ENCODE measurements at regions not wholly inside any gene's neighbourhood (a gene's known extent, or its start where the extent isn't known, plus 50 kb on each side); places are given as distances from the start of the nearest gene placed in this dataset.

DNA sequence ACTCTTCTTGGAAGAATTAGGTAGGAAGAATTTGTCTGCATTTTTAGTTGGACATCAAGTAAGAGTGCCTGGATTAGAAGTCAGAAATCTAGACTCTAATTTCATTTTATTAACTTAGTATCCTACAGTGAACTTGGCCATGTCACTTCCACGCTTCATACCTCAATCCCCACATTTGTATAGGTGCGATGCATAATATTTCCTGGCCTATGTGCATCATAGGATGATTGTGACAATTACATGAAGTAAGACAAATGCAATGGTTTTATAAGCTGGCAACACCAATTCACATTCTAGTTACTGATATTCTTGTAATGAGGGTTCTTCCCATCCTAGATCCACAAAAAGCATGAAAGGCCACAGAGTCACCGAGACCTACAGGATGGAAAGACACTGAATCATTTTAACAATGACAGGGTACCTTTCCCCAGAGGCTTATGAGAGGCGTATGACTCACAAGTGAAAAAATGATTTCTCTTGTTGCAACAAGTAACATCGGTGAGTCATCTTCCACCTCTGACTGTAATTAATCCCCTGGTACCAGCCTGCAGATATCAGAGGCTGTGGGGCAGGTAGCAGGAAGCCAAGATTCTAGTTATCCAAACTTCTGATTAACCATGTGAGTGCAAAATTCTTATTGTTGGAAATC is 56.0 kb upstream of the OR5AK2 start:
- DNase-seq (ENCODE audit: low spot score) = no peak

DNA sequence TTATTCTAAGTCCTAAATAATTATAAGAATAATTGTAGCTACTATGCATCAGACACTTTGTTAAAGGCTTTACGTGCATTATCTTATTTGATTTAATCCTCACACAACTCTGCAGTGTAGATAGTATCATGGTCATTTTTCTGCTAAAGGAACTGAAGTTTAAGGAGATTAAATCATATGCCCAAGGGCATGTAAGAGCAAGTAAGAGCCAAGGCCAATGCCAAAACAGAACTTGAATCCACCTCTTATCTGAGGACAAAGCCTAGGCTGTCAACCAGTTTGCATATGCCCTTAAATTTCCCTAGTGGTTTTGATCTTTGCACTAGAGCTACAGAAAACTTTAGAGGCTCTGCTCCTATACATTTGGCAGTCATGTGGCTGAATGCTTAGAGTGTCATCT is 65.6 kb upstream of the OR5AK2 start:
- no peak for DNase-seq (ENCODE audit: low spot score)

DNA sequence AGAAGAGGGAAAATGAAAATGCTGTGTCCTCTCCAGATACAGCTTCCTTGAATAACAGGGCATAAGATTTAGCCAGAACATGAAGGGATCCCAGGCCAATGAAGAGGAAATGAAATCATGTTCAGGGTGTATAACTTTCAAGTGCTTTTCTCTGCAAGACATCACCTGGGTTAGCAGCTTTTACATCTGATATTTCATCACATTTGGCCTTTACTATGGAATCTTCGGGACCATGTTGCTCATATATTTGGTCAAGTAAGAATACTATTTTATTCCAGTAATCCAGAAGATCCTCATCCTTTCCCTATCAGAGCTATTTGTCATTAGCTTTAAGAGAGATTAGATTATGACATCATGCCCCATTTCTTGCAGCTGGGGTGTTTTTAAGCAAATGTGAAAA is 66.3 kb upstream of the OR5AK2 start:
- DNase-seq (ENCODE audit: low spot score) = no peak

DNA sequence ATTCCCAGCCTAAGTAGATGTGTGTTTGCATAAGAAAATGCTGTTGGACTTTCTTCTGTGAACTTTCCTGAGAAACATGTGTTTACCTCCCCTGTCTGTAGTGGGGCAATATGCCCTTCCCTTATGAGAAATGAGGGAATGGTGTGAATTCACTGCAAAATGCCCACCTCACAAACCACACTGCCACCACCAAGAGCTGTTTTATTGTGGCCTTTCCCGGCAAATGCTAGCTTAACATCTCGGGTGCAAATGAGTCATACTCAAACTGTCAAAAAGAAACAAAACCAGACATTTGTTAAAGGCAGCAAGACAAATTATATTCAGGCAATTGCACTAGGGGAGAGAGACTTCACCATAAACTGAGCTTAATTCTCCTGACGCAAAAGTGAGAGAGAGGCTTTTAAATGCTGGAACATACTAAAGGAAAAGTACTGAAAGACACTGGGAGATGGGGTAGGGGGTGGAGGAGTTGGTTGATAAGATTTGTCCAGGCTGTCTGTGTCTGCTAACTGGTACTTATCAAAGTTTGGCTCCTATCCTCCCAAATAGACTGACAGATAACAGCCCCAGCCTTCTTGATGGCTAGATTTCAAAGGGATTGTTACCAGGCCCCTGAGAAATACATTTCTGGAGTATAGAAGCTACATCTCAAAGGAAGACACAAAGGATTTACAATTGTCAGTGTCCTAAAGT is 70.9 kb upstream of the OR5AK2 start:
- DNase-seq (ENCODE audit: low spot score) = no peak

DNA sequence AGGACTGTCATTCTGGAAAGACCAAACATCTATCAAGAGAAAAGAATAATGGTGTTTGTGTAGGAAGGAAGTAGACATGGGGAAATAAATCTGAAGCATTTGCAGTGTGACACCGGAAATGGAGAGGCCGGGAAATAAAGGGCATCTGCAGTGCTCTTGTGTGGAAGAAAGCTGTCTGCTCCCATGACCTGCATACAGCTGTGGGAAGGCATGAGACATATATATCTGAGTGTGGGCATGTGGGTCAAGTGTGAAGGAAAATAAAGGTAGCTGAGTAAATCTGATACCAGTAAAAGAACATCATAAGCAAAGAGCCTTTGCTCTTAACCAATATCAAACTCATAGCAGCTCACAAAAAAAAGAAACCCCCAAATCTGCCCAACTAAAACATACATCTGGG is 72.1 kb upstream of the OR5AK2 start:
- DNase-seq (ENCODE audit: low spot score) = no peak

DNA sequence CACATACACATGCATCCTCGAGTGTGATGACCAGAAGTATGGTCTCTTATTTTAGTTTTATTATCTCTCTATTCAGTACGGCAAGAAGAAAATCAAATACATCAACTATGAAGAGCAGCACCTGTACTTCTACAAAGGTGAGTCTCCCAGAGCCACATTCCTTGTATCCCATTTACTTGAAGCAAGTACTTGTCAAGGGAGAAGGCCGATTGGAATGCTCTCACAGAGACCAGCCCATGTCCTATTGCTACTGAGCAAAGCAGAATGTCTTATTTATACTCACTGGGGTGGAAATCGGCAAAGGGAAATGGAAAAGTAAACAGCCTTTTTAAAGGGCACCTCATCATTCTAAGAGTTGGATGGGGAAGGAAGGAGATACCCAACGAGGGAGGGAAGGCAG is 72.6 kb upstream of the OR5AK2 start:
- DNase-seq (ENCODE audit: low spot score) = no peak

DNA sequence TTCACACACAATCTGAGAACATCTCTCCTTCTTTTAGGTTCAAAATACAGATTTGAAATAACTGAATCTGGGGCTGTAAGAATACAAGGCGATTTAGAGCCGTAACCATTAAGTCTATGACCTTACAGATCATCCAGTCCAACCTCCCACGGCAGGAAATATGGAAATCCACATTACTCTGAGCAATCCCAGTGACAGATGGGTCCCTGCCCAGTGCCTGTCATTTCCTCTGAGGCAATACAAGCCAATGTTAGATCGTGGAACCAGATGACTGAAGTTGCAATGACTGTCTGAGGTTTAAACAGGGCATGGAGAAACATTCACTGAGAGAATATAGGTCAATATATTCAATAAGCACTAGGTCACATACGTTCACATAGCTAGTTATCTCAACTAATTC is 77.4 kb upstream of the OR5AK2 start:
- no peak for DNase-seq (ENCODE audit: low spot score)

DNA sequence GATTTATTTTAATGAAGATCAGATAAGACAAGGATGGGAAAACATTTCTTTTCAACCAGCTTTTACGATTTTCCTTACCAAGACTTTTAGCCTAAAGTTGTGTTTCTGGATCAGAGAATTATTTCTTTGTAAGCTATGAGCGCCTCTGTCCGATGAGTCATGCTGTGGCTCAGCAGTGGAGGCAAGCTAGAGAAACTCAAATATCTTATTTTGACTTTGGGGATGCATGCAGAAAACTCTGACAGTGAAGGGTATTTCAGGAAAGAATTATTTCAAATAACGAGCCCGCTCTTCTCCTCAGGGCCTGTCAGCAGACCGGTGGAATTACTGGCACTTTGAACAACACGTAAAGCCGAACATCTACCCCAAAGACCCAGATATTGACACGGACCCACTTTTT is 77.9 kb upstream of the OR5AK2 start:
- DNase-seq (ENCODE audit: low spot score) = no peak

DNA sequence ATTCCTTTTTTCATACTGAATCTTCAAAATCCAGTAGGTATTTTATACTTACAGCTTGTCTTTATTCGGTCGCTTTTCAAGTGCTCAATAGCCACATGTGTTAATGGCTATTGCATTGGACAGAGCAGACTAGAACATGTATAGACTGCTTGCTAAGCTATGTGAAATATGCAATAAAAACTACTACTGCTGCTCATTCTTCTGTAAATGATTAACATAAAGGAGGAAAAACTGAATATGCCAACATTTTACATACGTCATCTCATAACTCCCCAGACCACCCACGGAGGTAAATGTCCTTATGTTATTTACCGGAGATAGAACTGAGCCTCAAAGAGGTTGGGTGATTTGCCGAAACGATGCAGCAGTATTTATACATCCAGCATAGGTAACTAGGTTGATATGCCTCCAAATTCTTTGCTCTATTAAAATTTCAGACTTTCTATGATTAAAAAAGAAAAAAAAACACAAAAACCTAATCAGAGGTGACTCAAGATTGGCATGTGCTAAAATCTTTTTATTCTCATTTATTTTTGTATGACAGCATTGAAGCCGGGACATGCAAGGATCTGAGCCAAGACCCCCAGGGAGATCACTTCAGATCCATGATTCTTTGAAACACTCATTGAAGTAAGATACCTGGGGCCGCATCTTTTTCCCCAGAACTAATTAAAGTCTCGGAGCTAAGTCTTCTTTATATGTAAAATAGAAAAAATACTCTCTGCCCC is 78.5 kb upstream of the OR5AK2 start:
- DNase-seq (ENCODE audit: low spot score) = no peak

DNA sequence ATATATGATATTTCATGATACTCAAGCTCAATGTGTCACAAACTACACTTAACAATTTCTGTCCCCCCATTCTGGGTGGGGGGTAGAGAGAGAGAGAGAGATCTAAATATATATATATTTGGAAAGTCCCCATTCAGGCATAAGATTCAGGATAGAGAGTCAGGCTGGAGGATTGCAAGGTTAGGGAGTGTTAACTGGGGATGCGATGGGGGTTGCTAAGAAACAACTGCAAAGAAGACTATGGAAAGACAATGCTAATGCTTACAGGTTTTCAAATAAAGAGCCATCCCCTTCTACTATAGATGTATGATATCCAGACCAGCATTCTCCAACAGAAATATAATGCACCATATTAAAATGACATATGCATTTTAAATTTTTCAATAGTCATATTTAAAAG is 79.2 kb upstream of the OR5AK2 start:
- no peak for DNase-seq (ENCODE audit: low spot score)

DNA sequence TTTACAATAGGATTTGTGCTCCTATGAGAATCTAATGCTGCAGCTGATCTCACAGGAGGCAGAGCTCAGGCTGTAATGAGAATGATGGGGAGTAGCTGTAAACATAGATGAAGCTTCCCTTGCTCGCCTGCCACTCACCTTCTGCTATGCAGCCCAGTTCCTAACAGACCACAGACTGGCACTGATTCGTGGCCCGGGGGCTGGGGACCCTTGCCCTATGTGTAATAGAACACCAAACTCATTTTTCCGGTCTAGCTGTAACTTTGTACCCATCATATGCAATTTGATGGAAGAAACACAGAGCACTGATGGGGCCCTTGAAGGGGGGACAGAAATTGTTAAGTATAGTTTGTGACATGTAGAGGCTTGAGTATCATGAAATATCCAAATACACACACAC is 79.6 kb upstream of the OR5AK2 start:
- DNase-seq (ENCODE audit: low spot score) = no peak

DNA sequence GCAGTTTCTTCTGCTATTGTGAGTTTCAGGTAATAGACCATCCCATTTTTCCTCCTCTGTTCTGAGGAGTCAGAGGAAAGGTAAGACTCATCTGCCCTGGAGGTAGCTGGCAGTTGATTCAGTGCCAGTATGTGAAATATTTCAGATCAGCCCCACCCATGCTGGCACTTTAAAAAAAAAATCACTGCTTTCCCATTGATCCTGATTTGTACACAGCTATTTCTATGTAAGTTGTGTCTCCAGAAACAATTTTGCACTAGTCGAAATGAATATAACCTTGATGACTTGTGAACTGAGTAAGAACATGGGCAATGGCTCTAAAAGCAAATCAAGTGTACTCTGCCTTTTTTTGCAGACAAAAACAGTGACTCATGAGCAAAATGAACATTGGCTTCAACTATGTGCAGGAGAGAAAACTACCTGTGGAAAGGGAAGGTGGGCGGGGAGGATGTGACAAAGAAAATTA is 82.0 kb upstream of the OR5AK2 start:
- DNase-seq (ENCODE audit: low spot score) = no peak

DNA sequence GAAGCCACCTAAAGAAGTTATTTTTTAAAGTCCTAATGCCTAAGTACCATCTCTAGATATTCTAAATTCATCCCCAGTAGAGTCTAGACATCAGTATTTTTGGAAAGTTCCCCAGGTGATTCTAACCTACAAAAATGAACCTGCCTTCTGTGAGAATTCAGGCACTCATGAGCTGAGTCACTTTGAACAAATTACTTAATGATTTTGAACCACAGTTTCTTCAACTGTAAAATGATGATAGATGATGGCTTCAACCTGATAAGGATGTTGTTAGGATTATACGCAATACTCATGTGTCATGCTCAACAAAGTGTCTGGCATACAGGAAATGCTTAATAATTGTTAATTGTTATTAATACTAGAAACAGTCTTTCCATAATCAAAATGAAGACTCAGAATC is 82.8 kb upstream of the OR5AK2 start:
- DNase-seq (ENCODE audit: low spot score) = no peak

DNA sequence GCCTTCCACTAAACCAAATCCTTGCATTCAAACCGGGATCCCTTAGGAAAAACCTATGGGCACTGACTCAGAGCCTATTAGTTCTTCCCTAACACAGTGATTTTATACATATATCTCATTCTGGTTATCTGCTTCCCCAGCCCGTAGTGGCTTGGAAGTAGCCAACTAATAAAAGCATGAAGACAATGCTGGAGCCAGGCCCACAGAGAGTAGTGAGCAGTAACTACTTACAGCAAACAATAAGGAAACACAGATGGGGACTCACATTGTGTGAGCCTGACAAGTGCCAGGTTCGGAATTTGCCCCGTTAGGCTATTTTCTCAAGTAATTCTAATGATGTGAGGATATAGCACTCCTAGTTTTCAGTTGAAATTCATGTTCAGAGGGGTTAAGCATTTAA is 83.3 kb upstream of the OR5AK2 start:
- no peak for DNase-seq (ENCODE audit: low spot score)

DNA sequence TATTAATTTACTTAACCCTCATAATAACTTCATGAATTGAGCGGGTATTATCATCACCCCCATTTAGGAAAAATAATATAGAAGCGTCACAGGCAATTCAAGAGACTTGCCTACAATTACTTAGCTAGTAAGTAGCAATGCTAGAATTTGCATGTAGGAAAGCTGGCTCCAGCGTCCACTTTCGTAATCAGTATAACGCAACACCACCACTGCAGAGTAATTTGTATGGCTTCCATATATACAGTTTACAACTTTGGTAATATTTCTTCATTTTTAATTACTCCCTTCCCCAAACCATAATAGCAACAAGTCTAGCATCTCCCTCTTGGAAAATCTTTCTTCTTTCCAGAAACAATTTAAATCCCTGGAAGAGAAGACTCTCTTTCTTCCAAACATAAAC is 89.9 kb upstream of the OR5AK2 start:
- DNase-seq (ENCODE audit: low spot score) = no peak

DNA sequence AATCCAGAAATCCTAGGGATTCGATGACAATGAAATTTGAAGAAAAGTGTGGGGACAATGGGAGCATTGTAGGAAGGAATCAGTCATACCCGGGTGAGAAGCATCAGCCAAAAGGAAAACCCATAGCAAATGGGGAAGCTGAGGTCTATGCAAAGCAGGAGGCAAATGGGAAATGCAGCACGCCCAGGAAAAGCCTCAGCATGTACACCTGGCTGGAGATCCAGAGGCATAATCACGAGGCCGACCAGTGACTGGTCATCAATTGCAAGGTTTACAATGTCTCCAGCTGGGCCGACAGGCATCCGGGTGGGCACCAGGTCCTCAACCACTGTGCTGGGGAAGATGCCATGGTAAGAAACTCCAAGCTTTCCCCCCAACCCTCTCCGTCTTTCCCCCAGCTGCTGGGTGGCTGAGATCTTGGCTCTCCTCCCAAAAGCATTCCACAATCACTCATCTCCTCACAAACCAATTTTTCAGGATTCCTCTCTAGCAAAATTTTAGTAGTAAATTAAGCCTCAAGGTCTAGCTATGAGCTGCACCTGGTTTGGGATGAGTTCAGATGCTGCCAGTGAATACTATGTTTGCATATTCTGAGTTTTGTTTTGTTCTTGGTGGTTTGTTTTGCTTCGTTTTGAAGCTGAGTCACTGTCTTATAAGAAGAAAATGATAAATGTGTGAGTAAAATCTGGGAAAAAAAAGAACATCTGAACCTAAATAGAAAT is 98.0 kb upstream of the OR5AK2 start:
- no peak for DNase-seq (ENCODE audit: low spot score)

DNA sequence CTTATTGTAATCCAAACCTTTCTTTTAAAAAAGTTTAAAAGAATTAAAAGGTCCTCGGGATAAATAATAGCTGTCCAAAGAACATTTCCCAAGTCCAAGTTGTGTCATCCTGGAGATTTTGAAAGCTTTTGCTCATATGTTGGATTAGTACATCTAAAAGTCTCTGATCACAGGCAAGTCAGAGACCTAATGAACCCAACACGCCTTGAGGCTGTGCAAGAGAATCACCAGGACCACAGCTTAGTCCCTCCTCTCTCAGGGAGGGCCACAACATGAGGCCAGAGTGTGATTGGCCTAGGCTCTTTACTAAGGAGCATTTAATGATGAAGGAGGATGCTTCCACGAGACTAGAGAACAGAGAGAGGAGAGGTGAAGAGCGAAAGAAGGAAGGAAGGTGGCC is 98.7 kb upstream of the OR5AK2 start:
- no peak for DNase-seq (ENCODE audit: low spot score)

DNA sequence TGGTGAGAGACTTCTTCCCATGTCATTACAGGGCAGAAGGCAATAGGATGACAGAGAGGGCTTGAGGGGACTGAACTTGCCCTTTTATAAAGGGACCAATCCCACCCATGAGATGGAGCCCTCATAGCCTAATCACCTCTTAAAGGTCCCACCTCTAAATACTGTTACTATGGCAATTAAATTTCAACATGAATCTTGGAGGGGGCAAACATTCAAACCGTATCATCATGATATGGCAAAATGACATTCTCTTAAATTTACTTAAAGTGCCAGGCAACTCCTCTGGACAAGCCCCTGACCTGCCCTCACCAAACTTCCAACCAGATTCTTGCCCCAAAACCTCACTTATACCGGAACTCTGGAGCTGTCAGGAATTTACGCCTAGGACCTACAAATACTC is 100.8 kb upstream of the OR5AK2 start:
- DNase-seq (ENCODE audit: low spot score) = no peak

DNA sequence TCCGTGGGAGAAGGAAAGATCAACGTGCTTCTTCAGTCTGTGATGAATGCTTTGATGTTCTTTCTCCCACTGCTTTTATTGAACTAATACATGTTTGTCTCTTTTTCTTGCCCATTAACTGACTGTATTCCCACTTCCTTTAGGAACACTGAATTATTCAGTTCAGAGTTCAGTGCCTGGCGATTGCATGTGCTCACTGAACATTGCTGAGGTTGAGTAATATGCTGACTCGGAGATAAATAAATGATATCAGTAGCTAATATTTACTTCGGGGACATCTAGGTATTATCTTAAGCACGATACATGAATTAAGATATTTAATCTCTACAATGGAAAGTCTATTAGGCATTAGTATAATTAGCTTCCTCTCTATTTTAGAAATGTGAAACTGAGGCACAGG is 102.3 kb upstream of the OR5AK2 start:
- no peak for DNase-seq (ENCODE audit: low spot score)

DNA sequence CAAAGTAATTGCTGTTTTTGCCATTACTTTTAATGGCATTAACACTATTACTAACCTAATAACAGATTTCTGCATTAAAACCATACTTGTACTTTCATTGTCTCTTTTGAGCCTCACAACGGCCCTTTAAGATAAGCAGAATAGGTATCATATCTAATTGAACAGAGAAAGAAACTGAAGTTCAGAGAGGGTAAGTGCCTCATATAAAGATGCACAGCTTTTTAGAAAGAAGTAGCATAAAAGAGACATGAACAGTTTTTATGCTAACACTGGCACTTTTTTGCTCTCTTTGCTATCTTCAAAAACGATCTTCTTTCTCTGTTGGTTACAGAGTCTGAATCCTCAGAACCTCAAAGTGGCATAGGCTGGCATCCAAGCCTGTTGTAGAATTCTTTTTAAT is 102.9 kb upstream of the OR5AK2 start:
- no peak for DNase-seq (ENCODE audit: low spot score)

DNA sequence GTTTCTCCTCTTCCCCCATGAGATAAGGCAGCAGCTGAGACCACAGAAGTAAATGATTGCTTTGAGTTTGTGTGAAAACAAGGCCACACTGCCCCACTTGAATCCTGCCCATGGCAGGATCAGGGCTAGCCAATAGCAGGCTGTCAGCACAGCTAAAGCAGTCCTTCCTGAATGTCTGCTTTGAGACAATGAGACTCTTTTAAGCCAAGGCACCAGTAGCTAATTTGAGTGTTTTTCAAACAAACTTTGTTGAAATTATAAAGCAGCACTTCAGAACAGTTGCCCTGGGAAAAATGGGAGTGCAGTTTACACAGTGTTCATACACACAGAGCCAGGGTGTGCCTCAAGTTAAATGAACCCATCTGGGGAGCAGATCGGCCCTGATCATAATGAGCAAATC is 103.5 kb upstream of the OR5AK2 start:
- DNase-seq (ENCODE audit: low spot score) = peak; percentile 62

DNA sequence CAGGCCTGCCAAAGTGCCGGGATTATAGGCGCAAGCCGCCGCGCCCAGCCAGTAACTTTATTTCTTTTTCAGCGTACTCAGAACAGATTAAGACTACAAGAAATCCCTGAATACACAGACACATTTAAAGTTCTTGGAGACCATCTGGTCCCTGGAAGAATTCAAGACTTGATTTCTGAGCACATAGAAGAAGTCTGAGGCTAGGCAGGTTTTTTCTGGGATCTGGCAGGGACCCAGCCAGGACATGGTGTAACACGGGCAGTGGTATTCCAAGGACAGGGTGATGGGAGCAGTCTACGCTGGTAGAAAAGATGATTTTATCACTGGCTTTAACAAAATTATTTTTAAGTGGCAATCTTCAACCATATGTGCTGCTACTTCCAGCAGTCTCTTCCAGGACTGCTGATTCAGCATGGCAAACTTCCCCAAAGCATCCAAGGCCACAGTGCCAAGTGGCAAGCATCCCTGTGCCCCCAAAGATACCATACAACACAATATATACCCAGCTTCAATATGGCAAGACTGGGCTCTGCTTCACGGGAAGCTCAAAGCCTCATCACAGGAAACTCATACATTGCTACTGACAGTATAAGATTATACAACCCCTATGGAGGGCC is 105.2 kb upstream of the OR5AK2 start:
- no peak for DNase-seq (ENCODE audit: low spot score)
